Posterior cingulate gyrus (tissue), 11 donors: ENCODE measurements at regions not wholly inside any gene's neighbourhood (a gene's known extent, or its start where the extent isn't known, plus 50 kb on each side); places are given as distances from the start of the nearest gene placed in this dataset.
"Not testable (repeated sequence)": the region's sequence is repeated elsewhere in the genome, so short reads cannot be mapped to it uniquely, and the experiment has no call there.

Source experiments
- DNase-seq, 10 donors: peaks; one replicate each; pipeline versions ENCODE4 v3.0.0 to v3.0.0-alpha.2; 2020 to 2021; ENCODE audit warnings: mixed read lengths in 3 of 10
- intact Hi-C: fragments of 100-400 bp; cut with DNase I; formaldehyde crosslinking; loops from one replicate; pipeline ENCODE4 v1.15.1; 2023

- no peak for DNase-seq
- intact Hi-C loops: loop anchor here (10.0 kb wide), 1 partner anchor 126 kb away; the partner anchor contains the start of gene DISP1
Measured at GRCh38 chr1:222940906-222941305, 126.1 kb downstream of the DISP1 start.

- intact Hi-C loops: loop anchor here (10.0 kb wide), 1 partner anchor 127 kb away; the partner anchor contains the start of gene DISP1
- no peak for DNase-seq
Measured at GRCh38 chr1:222941425-222941824, 126.6 kb downstream of the DISP1 start.

GRCh38 chr1:222946436-222946835 lies 131.6 kb downstream of the DISP1 start:
- DNase-seq: no peak
- intact Hi-C loops: loop anchor here (10.0 kb wide), 1 partner anchor 132 kb away; the partner anchor contains the start of gene DISP1

- intact Hi-C loops: loop anchor here (10.0 kb wide), 1 partner anchor 133 kb away; the partner anchor contains the start of gene DISP1
- no peak for DNase-seq
Measured at GRCh38 chr1:222948079-222948478, 133.2 kb downstream of the DISP1 start.

GRCh38 chr1:222950892-222951291 lies 136.1 kb downstream of the DISP1 start:
- intact Hi-C loops: no loop called here
- no peak for DNase-seq

GRCh38 chr1:222953585-222953984 lies 138.7 kb downstream of the DISP1 start:
- intact Hi-C loops: no loop called here
- DNase-seq: no peak

- no peak for DNase-seq
- intact Hi-C loops: no loop called here
Measured at GRCh38 chr1:222955964-222956363, 141.1 kb downstream of the DISP1 start.

GRCh38 chr1:222956601-222957000 lies 141.8 kb downstream of the DISP1 start:
- no peak for DNase-seq
- intact Hi-C loops: no loop called here

GRCh38 chr1:222967466-222968240 lies 152.8 kb downstream of the DISP1 start:
- no peak for DNase-seq
- intact Hi-C loops: no loop called here

GRCh38 chr1:222970040-222970439 lies 155.2 kb downstream of the DISP1 start:
- DNase-seq: no peak
- intact Hi-C loops: no loop called here

GRCh38 chr1:222970711-222971110 lies 155.9 kb downstream of the DISP1 start:
- intact Hi-C loops: no loop called here
- no peak for DNase-seq

GRCh38 chr1:222971146-222971545 lies 156.3 kb downstream of the DISP1 start:
- DNase-seq: no peak
- intact Hi-C loops: no loop called here

GRCh38 chr1:222973561-222973960 lies 158.7 kb downstream of the DISP1 start:
- intact Hi-C loops: no loop called here

GRCh38 chr1:222974496-222974895 lies 159.7 kb downstream of the DISP1 start:
- no peak for DNase-seq
- intact Hi-C loops: no loop called here

More at GRCh38 chr1:222973561-222973960, 158.7 kb downstream of the DISP1 start:
- DNase-seq: no peak

- DNase-seq: no peak
- intact Hi-C loops: no loop called here
Measured at GRCh38 chr1:222975472-222976122, 160.8 kb downstream of the DISP1 start.

- intact Hi-C loops: no loop called here
Measured at GRCh38 chr1:222976453-222976852, 161.6 kb downstream of the DISP1 start.

GRCh38 chr1:222977294-222977693 lies 162.5 kb downstream of the DISP1 start:
- DNase-seq, intact Hi-C loops: not testable (repeated sequence)

More at GRCh38 chr1:222976453-222976852, 161.6 kb downstream of the DISP1 start:
- DNase-seq: no peak

- DNase-seq: no peak
- intact Hi-C loops: no loop called here
Measured at GRCh38 chr1:222979561-222979960, 163.5 kb downstream of the TLR5 start.

- DNase-seq: no peak
Measured at GRCh38 chr1:222987674-222988076, 155.4 kb downstream of the TLR5 start.

GRCh38 chr1:222989443-222989842 lies 153.6 kb downstream of the TLR5 start:
- intact Hi-C loops: no loop called here
- no peak for DNase-seq

More at GRCh38 chr1:222987674-222988076, 155.4 kb downstream of the TLR5 start:
- intact Hi-C loops: no loop called here

GRCh38 chr1:222991177-222991576 lies 151.9 kb downstream of the TLR5 start:
- intact Hi-C loops: no loop called here
- DNase-seq: no peak

GRCh38 chr1:222991908-222992307 lies 151.1 kb downstream of the TLR5 start:
- no peak for DNase-seq
- intact Hi-C loops: no loop called here
